Transverse colon (tissue), 4 donors: ENCODE measurements at regions not wholly inside any gene's neighbourhood (a gene's known extent, or its start where the extent isn't known, plus 50 kb on each side); places are given as distances from the start of the nearest gene placed in this dataset.

Experiments used
- DNase-seq: peaks from one replicate; pipeline ENCODE4 v3.0.0-alpha.2; 2019
- H3K27ac ChIP-seq, 4 donors: fragments of 200-600 bp; sonication (generic); 2 replicates each; pipeline ENCODE4 v1.5.1; 2016 to 2018; ENCODE audit warnings: inconsistent platforms in 4 of 4
- H3K27me3 ChIP-seq: fragments of 200-600 bp; sonication (generic); 2 replicates; pipeline ENCODE4 v1.5.1; 2017; ENCODE audit warnings: inconsistent platforms
- H3K36me3 ChIP-seq, 4 donors: fragments of 200-600 bp; sonication (generic); 2 replicates each; pipeline ENCODE4 v1.5.1; 2017 to 2019; ENCODE audit warnings: inconsistent platforms in 4 of 4
- H3K4me1 ChIP-seq, 4 donors: fragments of 200-600 bp; sonication (generic); 2 replicates each; pipeline ENCODE4 v1.5.1; 2017 to 2020; ENCODE audit warnings: inconsistent platforms in 4 of 4
- H3K4me3 ChIP-seq, 4 donors: fragments of 200-600 bp; sonication (generic); 1 replicate in 1 of 4; 2 replicates in 3 of 4; pipeline versions ENCODE4 v1.5.1 to v1.6.1; 2017 to 2019; ENCODE audit warnings: inconsistent platforms in 4 of 4
- H3K9me3 ChIP-seq, 2 donors: fragments of 200-600 bp; sonication (generic); 2 replicates each; pipeline ENCODE4 v1.5.1; 2017 to 2019; ENCODE audit warnings: inconsistent platforms in 2 of 2
- EP300 ChIP-seq: sonication (generic); formaldehyde crosslinking; IDR thresholded peaks from one replicate; pipeline ENCODE4 v1.6.1; 2017; ENCODE audit warnings: antibody characterized with exemption, low read depth
- POLR2A ChIP-seq: fragments of 450-650 bp; IDR thresholded peaks from one replicate; pipeline ENCODE4 v1.6.1; 2016; ENCODE audit warnings: antibody characterized with exemption, mild to moderate bottlenecking, moderate library complexity
- POLR2AphosphoS5 ChIP-seq, 3 donors: sonication (generic); formaldehyde crosslinking; IDR thresholded peaks; one replicate each; pipeline ENCODE4 v1.6.1; 2016; ENCODE audit warnings: antibody characterized with exemption in 3 of 3
- WGBS, 2 donors: methylation state at CpG; one replicate each; pipeline ENCODE4 v1.1.5; 2018; ENCODE audit warnings: low coverage in 1 of 2; 5-methylcytosine and 5-hydroxymethylcytosine counted together
- in situ Hi-C, 4 donors: fragments of 200-750 bp; cut with MboI; loops; one replicate each; pipeline versions ENCODE4 v1.15.0 to v1.15.1; 2017; ENCODE audit warnings: low sequenced_read_pairs in 3 of 4, low pct_ligation_motif_present in 1 of 4, low pct_unique_long_range_greater_than_20kb in 1 of 4
- intact Hi-C: fragments of 100-400 bp; cut with DNase I; formaldehyde crosslinking; loops from one replicate; pipeline ENCODE4 v1.15.1; 2023; ENCODE audit warnings: low total_unique reads
- TF ChIP-seq, protein P1 (sequence below), 5 experiments: fragments of 200-600 bp in 3 of 5; fragments of 450-650 bp in 2 of 5; sonication (generic) in 3 of 5; IDR thresholded peaks; 1 replicate in 2 of 5; 2 replicates in 3 of 5; pipeline ENCODE4 v1.5.1; 2016 to 2017; ENCODE audit warnings: antibody characterized with exemption in 5 of 5, inconsistent platforms in 3 of 5, mild to moderate bottlenecking in 2 of 5, moderate library complexity in 1 of 5

- in situ Hi-C loops = no loop called here
- H3K9me3 ChIP-seq = peaks cover 3 to 5% of the 10 kb centered on the region in 2 donors
- no peak for DNase-seq
- intact Hi-C loops = no loop called here
- no peaks in the 10 kb centered on the region for H3K36me3 ChIP-seq
- no peak overlapping the region for H3K4me3 ChIP-seq
- no peaks in the 10 kb centered on the region for H3K27me3 ChIP-seq
- WGBS, 2 donors = 95 to 96% methylated on average over 5 of the region's 5 CpGs
- TF ChIP-seq, protein P1, sequence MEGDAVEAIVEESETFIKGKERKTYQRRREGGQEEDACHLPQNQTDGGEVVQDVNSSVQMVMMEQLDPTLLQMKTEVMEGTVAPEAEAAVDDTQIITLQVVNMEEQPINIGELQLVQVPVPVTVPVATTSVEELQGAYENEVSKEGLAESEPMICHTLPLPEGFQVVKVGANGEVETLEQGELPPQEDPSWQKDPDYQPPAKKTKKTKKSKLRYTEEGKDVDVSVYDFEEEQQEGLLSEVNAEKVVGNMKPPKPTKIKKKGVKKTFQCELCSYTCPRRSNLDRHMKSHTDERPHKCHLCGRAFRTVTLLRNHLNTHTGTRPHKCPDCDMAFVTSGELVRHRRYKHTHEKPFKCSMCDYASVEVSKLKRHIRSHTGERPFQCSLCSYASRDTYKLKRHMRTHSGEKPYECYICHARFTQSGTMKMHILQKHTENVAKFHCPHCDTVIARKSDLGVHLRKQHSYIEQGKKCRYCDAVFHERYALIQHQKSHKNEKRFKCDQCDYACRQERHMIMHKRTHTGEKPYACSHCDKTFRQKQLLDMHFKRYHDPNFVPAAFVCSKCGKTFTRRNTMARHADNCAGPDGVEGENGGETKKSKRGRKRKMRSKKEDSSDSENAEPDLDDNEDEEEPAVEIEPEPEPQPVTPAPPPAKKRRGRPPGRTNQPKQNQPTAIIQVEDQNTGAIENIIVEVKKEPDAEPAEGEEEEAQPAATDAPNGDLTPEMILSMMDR (IDR thresholded peaks at IDR 0.05) = no peak
- H3K27ac ChIP-seq = no peak overlapping the region
- no peaks in the 10 kb centered on the region for H3K4me1 ChIP-seq
Observed at GRCh38 chr4:152264106-152264505, 271.8 kb downstream of the FBXW7 start.

DNA sequence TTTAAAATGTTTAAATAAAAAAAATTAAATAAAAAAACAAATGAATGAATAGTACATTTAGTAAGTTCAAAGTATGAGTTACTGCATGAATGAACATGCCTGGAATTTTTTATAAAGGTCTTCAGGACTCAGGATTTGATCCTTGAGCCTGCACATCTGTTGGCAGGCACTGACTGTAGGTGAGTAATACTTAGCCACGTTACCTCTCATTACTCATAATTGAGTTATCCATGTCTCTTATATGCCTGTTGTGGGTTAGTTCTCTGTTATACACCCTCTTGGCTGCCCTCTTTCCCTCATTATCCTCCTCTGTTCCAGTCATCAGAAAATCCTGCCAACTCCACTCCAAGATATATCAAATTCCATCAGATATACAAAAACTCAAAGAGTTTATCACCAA is 276.0 kb downstream of the FBXW7 start:
- TF ChIP-seq, protein P1 (IDR thresholded peaks at IDR 0.05) = no peak
- no peak for TF ChIP-seq POLR2AphosphoS5 (IDR thresholded peaks at IDR 0.05)
- no peak for TF ChIP-seq POLR2A
- TF ChIP-seq EP300 = no peak
- 56 to 65% methylated on average over 1 of the region's 1 CpG for WGBS, 2 donors

DNA sequence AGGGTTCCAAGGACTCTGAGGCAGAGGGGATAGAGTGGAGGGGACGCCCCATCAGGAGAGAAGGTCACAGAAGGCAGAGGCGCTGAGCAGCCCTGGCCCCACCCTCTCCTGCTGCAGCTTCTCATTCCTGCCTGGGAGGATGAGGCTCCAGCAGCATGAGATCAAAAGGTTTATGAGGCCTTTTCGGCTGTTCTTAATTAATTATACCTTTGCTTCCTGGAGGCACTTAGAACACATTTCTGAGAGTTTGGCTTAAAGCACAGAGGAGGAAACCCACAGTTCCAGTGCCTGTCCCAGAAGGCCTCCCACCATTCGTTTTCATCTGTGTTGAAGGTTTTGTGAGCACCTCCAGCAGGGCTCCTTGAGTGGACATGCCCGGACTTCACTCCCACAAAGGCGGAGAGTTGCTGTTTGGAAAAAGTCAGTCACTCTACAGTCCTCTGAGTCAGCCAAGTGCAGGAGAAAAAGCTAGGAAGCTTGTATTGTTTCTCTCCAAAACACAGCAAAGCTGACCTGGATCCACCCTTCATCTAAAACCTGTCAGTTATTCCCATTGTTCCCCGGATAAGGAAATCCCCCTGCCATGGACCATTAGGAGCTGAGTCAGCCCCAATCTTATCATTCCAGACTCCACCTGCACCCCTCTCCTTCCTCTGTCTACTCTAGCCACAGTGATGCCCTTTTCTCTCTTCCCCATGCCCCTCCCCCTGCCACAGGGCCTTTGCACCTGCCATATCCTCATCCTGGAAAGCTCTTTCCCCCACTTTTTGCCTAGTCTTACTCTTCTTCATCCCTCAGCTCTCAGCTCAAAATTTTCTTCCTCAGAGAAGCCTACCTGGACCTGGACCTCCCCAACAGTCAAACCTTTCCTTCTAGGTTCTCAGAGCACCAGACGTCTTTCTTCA is 276.8 kb downstream of the FBXW7 start:
- H3K36me3 ChIP-seq = no peaks in the 10 kb centered on the region
- peaks cover 0 to 5% (median 0%) of the 10 kb centered on the region in 4 donors for H3K4me1 ChIP-seq
- intact Hi-C loops (no loop called here), in situ Hi-C loops (no loop called here)
- 50 to 53% methylated on average over 5 to 8 of the region's 8 CpGs for WGBS, 2 donors
- TF ChIP-seq, protein P1 (IDR thresholded peaks at IDR 0.05) = no peak
- TF ChIP-seq EP300 (no peak), POLR2A (no peak), POLR2AphosphoS5 (IDR thresholded peaks at IDR 0.05) (no peak)
- no peaks in the 10 kb centered on the region for H3K27me3 ChIP-seq
- H3K9me3 ChIP-seq = peaks cover 3 to 5% of the 10 kb centered on the region in 2 donors
- H3K27ac ChIP-seq = no peak overlapping the region
- DNase-seq = no peak
- H3K4me3 ChIP-seq = no peak overlapping the region

More for the DNA sequence above, 276.0 kb downstream of the FBXW7 start:
- H3K4me3 ChIP-seq = no peak overlapping the region
- H3K4me1 ChIP-seq = peaks cover 0 to 5% (median 0%) of the 10 kb centered on the region in 4 donors
- in situ Hi-C loops (no loop called here), intact Hi-C loops (no loop called here)
- peaks cover 3 to 5% of the 10 kb centered on the region in 2 donors for H3K9me3 ChIP-seq
- no peak for DNase-seq
- H3K27me3 ChIP-seq = no peaks in the 10 kb centered on the region
- H3K27ac ChIP-seq = no peak overlapping the region
- no peaks in the 10 kb centered on the region for H3K36me3 ChIP-seq

GRCh38 chr4:152258391-152258790 is 277.5 kb downstream of the FBXW7 start:
- no peak overlapping the region for H3K4me3 ChIP-seq
- WGBS, 2 donors = 66% methylated on average over 5 of the region's 5 CpGs; no CpG with 5 or more reads in 1 of the 2 donors
- in situ Hi-C loops = no loop called here
- H3K27me3 ChIP-seq = no peaks in the 10 kb centered on the region
- no peak for TF ChIP-seq POLR2AphosphoS5 (IDR thresholded peaks at IDR 0.05)
- no peak overlapping the region for H3K27ac ChIP-seq
- intact Hi-C loops = no loop called here
- H3K36me3 ChIP-seq = no peaks in the 10 kb centered on the region
- H3K4me1 ChIP-seq = peaks cover 0 to 5% (median 0%) of the 10 kb centered on the region in 4 donors
- peaks cover 3 to 5% of the 10 kb centered on the region in 2 donors for H3K9me3 ChIP-seq
- DNase-seq = no peak
